WTC11 (cell line): ENCODE measurements at regions not wholly inside any gene's neighbourhood (a gene's known extent, or its start where the extent isn't known, plus 50 kb on each side); places are given as distances from the start of the nearest gene placed in this dataset.

ENCODE experiments used
- ATAC-seq: fragments of 200-7000 bp; cut with Tn5 transposase; 2 replicates; pipeline ENCODE4 v1.10.0; 2021; ENCODE audit warnings: mild to moderate bottlenecking, moderate library complexity
- CTCF ChIA-PET: fragments of 300-600 bp; sonication (Branson Sonifier 250); formaldehyde crosslinking; loops from one replicate; lab custom pipeline; 2021; ENCODE audit warnings: antibody characterized with exemption; lab: Charles Lee
- POLR2A ChIA-PET: fragments of 350-600 bp; sonication (Branson Sonifier 250); formaldehyde crosslinking; loops from one replicate; lab custom pipeline; 2021; ENCODE audit warnings: antibody characterized with exemption; lab: Charles Lee
- DNase-seq: peaks from one replicate; pipeline ENCODE4 v3.0.0; 2021; ENCODE audit warnings: low spot score
- H3K27ac Mint-ChIP-seq: 2 replicates; pipeline ENCODE4 v1.8.0; 2021; ENCODE audit warnings: mixed read lengths
- H3K27me3 Mint-ChIP-seq: 2 replicates; pipeline ENCODE4 v1.8.0; 2021; ENCODE audit warnings: low read depth, mild to moderate bottlenecking, moderate library complexity, mixed read lengths
- H3K36me3 Mint-ChIP-seq: 2 replicates; pipeline ENCODE4 v1.8.0; 2021; ENCODE audit warnings: mixed read lengths
- H3K4me1 Mint-ChIP-seq: 2 replicates; pipeline ENCODE4 v1.8.0; 2022; ENCODE audit warnings: mixed read lengths
- H3K4me3 Mint-ChIP-seq: 2 replicates; pipeline ENCODE4 v1.8.0; 2021; ENCODE audit warnings: mild to moderate bottlenecking, moderate library complexity, mixed read lengths
- H3K9me3 Mint-ChIP-seq: 2 replicates; pipeline ENCODE4 v1.8.0; 2021; ENCODE audit warnings: mixed read lengths
- AFF4 ChIP-seq: sonication (generic); formaldehyde crosslinking; IDR thresholded peaks from 2 replicates; pipeline ENCODE4 v1.8.1; 2023; ENCODE audit warnings: mild to moderate bottlenecking, missing genetic modification reagents, borderline replicate concordance
- ATF2 ChIP-seq: sonication (generic); formaldehyde crosslinking; IDR thresholded peaks from 2 replicates; pipeline ENCODE4 v1.8.1; 2022; ENCODE audit warnings: low read depth, missing genetic modification reagents, borderline replicate concordance
- E2F1 ChIP-seq: sonication (generic); formaldehyde crosslinking; IDR thresholded peaks from 2 replicates; pipeline ENCODE4 v1.8.0; 2022; ENCODE audit warnings: mild to moderate bottlenecking, missing genetic modification reagents
- FOXJ3 ChIP-seq: sonication (generic); formaldehyde crosslinking; IDR thresholded peaks from 2 replicates; pipeline ENCODE4 v1.9.0; 2021; ENCODE audit warnings: missing genetic modification reagents, mild to moderate bottlenecking, borderline replicate concordance
- IRF2 ChIP-seq: sonication (generic); formaldehyde crosslinking; IDR thresholded peaks from 2 replicates; pipeline ENCODE4 v1.8.0; 2022; ENCODE audit warnings: low read depth, missing genetic modification reagents, borderline replicate concordance
- ZBTB21 ChIP-seq: sonication (generic); formaldehyde crosslinking; IDR thresholded peaks from 2 replicates; pipeline ENCODE4 v1.8.1; 2023; ENCODE audit warnings: mild to moderate bottlenecking, missing genetic modification reagents, borderline replicate concordance
- ZNF281 ChIP-seq: sonication (generic); formaldehyde crosslinking; IDR thresholded peaks from 2 replicates; pipeline ENCODE4 v1.8.0; 2023; ENCODE audit warnings: mild to moderate bottlenecking, missing genetic modification reagents
- ZNF512 ChIP-seq: sonication (generic); formaldehyde crosslinking; IDR thresholded peaks from 2 replicates; pipeline ENCODE4 v1.8.1; 2022; ENCODE audit warnings: missing genetic modification reagents, borderline replicate concordance
- ZSCAN18 ChIP-seq: fragments of 250-450 bp; sonication (Bioruptor Pico); IDR thresholded peaks from 2 replicates; pipeline ENCODE4 v2.1.2; 2022; ENCODE audit warnings: mild to moderate bottlenecking, moderate library complexity

GRCh38 chr5:68356623-68357022 lies 141.1 kb downstream of the PIK3R1 start:
- Mint-ChIP-seq H3K27ac (no peak overlapping the region), H3K36me3 (no peaks in the 10 kb centered on the region), H3K9me3 (no peaks in the 10 kb centered on the region), H3K27me3 (no peaks in the 10 kb centered on the region), H3K4me1 (peaks cover 30% of the 10 kb centered on the region), H3K4me3 (no peak overlapping the region)
- ChIA-PET CTCF (no interaction called here), POLR2A (no interaction called here)
- ATAC-seq, result no peak
- no peak for DNase-seq
- TF ChIP-seq ZNF512 (no peak), ZBTB21 (CRISPR knock-in tag) (no peak), FOXJ3 (CRISPR knock-in tag) (no peak), IRF2 (CRISPR knock-in tag) (no peak), ZSCAN18 (CRISPR knock-in tag) (no peak), ATF2 (no peak), E2F1 (CRISPR knock-in tag) (no peak)

- POLR2A ChIA-PET, result no interaction called here
- no peak for TF ChIP-seq FOXJ3 (CRISPR knock-in tag)
- TF ChIP-seq AFF4, result no peak
- no peak for TF ChIP-seq ZNF281 (CRISPR knock-in tag)
- Mint-ChIP-seq H3K4me3 (no peak overlapping the region), H3K27ac (no peak overlapping the region), H3K36me3 (no peaks in the 10 kb centered on the region), H3K9me3 (peaks cover 8% of the 10 kb centered on the region; the same call in 1 of the 2 replicates), H3K27me3 (no peaks in the 10 kb centered on the region), H3K4me1 (peaks cover 15% of the 10 kb centered on the region)
- CTCF ChIA-PET, result no interaction called here
- DNase-seq, result no peak
- ATAC-seq, result no peak
Observed at GRCh38 chr5:68359699-68360098, 144.1 kb downstream of the PIK3R1 start.
